ENCODE measurements at regions not wholly inside any gene's neighbourhood (a gene's known extent, or its start where the extent isn't known, plus 50 kb on each side); places are given as distances from the start of the nearest gene placed in this dataset.

- no peak for DNase-seq (ENCODE audit: low spot score)
Measured at GRCh38 chr9:86695910-86696424, 251.3 kb downstream of the GAS1 start.

- DNase-seq (ENCODE audit: low spot score), result no peak
Measured at GRCh38 chr9:86690034-86690433, 257.3 kb downstream of the GAS1 start.

GRCh38 chr9:86687788-86688187 lies 259.5 kb downstream of the GAS1 start:
- no peak for DNase-seq (ENCODE audit: low spot score)

- DNase-seq (ENCODE audit: low spot score), result no peak
Measured at GRCh38 chr9:86685556-86685955, 261.8 kb downstream of the GAS1 start.

GRCh38 chr9:86684148-86684547 lies 263.2 kb downstream of the GAS1 start:
- no peak for DNase-seq (ENCODE audit: low spot score)

- no peak for DNase-seq (ENCODE audit: low spot score)
Measured at GRCh38 chr9:86682240-86682639, 265.1 kb downstream of the GAS1 start.

- DNase-seq (ENCODE audit: low spot score), result no peak
Measured at GRCh38 chr9:86679909-86680308, 267.4 kb downstream of the GAS1 start.

GRCh38 chr9:86676396-86676795 lies 270.9 kb downstream of the GAS1 start:
- no peak for DNase-seq (ENCODE audit: low spot score)

- DNase-seq (ENCODE audit: low spot score), result no peak
Measured at GRCh38 chr9:86675805-86676204, 271.5 kb downstream of the GAS1 start.

GRCh38 chr9:86674487-86674886 lies 272.8 kb downstream of the GAS1 start:
- no peak for DNase-seq (ENCODE audit: low spot score)

GRCh38 chr9:86672966-86673365 lies 274.3 kb downstream of the GAS1 start:
- no peak for DNase-seq (ENCODE audit: low spot score)

GRCh38 chr9:86672301-86672700 lies 275.0 kb downstream of the GAS1 start:
- DNase-seq (ENCODE audit: low spot score), result no peak

- DNase-seq (ENCODE audit: low spot score), result no peak
Measured at GRCh38 chr9:86671018-86671417, 276.3 kb downstream of the GAS1 start.

GRCh38 chr9:86670536-86670935 lies 276.8 kb downstream of the GAS1 start:
- DNase-seq (ENCODE audit: low spot score), result no peak

GRCh38 chr9:86670076-86670475 lies 277.2 kb downstream of the GAS1 start:
- no peak for DNase-seq (ENCODE audit: low spot score)

- DNase-seq (ENCODE audit: low spot score), result no peak
Measured at GRCh38 chr9:86669422-86669821, 277.9 kb downstream of the GAS1 start.

- DNase-seq (ENCODE audit: low spot score), result no peak
Measured at GRCh38 chr9:86668488-86668887, 278.8 kb downstream of the GAS1 start.

GRCh38 chr9:86667307-86667706 lies 280.0 kb downstream of the GAS1 start:
- DNase-seq (ENCODE audit: low spot score), result no peak

- DNase-seq (ENCODE audit: low spot score), result no peak
Measured at GRCh38 chr9:86665416-86665815, 281.9 kb downstream of the GAS1 start.

- DNase-seq (ENCODE audit: low spot score), result no peak
Measured at GRCh38 chr9:86664603-86665002, 282.7 kb downstream of the GAS1 start.

- DNase-seq (ENCODE audit: low spot score), result no peak
Measured at GRCh38 chr9:86663905-86664304, 283.4 kb downstream of the GAS1 start.

- no peak for DNase-seq (ENCODE audit: low spot score)
Measured at GRCh38 chr9:86662890-86663468, 284.3 kb downstream of the GAS1 start.

GRCh38 chr9:86660146-86660943 lies 287.0 kb downstream of the GAS1 start:
- DNase-seq (ENCODE audit: low spot score), result no peak

All from CD4-positive, alpha-beta T cell treated with Interleukin-6 at 100 ng/mL for 8 hours (primary cell).